Middle frontal gyrus (tissue), 1 donor: ENCODE measurements at regions not wholly inside any gene's neighbourhood (a gene's known extent, or its start where the extent isn't known, plus 50 kb on each side); places are given as distances from the start of the nearest gene placed in this dataset.
"Not testable (repeated sequence)": the region's sequence is repeated elsewhere in the genome, so short reads cannot be mapped to it uniquely, and the experiment has no call there.

Experiments used
- DNase-seq: peaks from one replicate; pipeline ENCODE4 v3.0.0-alpha.2; 2015; ENCODE audit warnings: low spot score; ENCODE audit errors: extremely low spot score

GRCh38 chr18:41899535-41899934, 55.5 kb upstream of the PIK3C3 start:
- DNase-seq: no peak

GRCh38 chr18:41893432-41893831, 61.6 kb upstream of the PIK3C3 start:
- DNase-seq: no peak

GRCh38 chr18:41887100-41887499, 67.9 kb upstream of the PIK3C3 start:
- no peak for DNase-seq

GRCh38 chr18:41886126-41886807, 68.8 kb upstream of the PIK3C3 start:
- no peak for DNase-seq

GRCh38 chr18:41881285-41881684, 73.7 kb upstream of the PIK3C3 start:
- no peak for DNase-seq

GRCh38 chr18:41879256-41879655, 75.8 kb upstream of the PIK3C3 start:
- DNase-seq: no peak

- no peak for DNase-seq
These were observed 79.8 kb upstream of the PIK3C3 start for GRCh38 chr18:41875094-41875780.

GRCh38 chr18:41873730-41874129, 81.3 kb upstream of the PIK3C3 start:
- DNase-seq: no peak

- DNase-seq: no peak
These were observed 82.8 kb upstream of the PIK3C3 start for GRCh38 chr18:41872206-41872605.

GRCh38 chr18:41871229-41872000, 83.6 kb upstream of the PIK3C3 start:
- no peak for DNase-seq

GRCh38 chr18:41870817-41871216, 84.2 kb upstream of the PIK3C3 start:
- no peak for DNase-seq

GRCh38 chr18:41870191-41870590, 84.8 kb upstream of the PIK3C3 start:
- DNase-seq: no peak

- DNase-seq: not testable (repeated sequence)
These were observed 89.2 kb upstream of the PIK3C3 start for GRCh38 chr18:41865796-41866195.

- no peak for DNase-seq
These were observed 90.8 kb upstream of the PIK3C3 start for GRCh38 chr18:41864216-41864615.

GRCh38 chr18:41862921-41863320, 92.1 kb upstream of the PIK3C3 start:
- DNase-seq: no peak

GRCh38 chr18:41860987-41861386, 94.0 kb upstream of the PIK3C3 start:
- DNase-seq: no peak

GRCh38 chr18:41858761-41859555, 96.1 kb upstream of the PIK3C3 start:
- no peak for DNase-seq

- no peak for DNase-seq
These were observed 101.8 kb upstream of the PIK3C3 start for GRCh38 chr18:41853280-41853679.

GRCh38 chr18:41850781-41851180, 104.3 kb upstream of the PIK3C3 start:
- DNase-seq: no peak

GRCh38 chr18:41849632-41850031, 105.4 kb upstream of the PIK3C3 start:
- DNase-seq: no peak

GRCh38 chr18:41845563-41845962, 109.5 kb upstream of the PIK3C3 start:
- DNase-seq: no peak

- DNase-seq: no peak
These were observed 112.1 kb upstream of the PIK3C3 start for GRCh38 chr18:41842886-41843285.
